NCI-H446 treated with DMSO at 0.1 percent for 48 hours (cell line): ENCODE measurements at regions not wholly inside any gene's neighbourhood (a gene's known extent, or its start where the extent isn't known, plus 50 kb on each side); places are given as distances from the start of the nearest gene placed in this dataset.

Experiments used
- DNase-seq: peaks from one replicate; lab custom pipeline; 2025; lab: John Stamatoyannopoulos, UW

GRCh38 chr2:6288791-6289190 is 576.9 kb downstream of the CMPK2 start:
- DNase-seq, result no peak

GRCh38 chr2:6290217-6291015 is 575.3 kb downstream of the CMPK2 start:
- DNase-seq, result no peak

GRCh38 chr2:6294791-6295190 is 570.9 kb downstream of the CMPK2 start:
- DNase-seq, result no peak

GRCh38 chr2:6297238-6297637 is 568.5 kb downstream of the CMPK2 start:
- DNase-seq, result no peak

GRCh38 chr2:6301426-6301825 is 564.3 kb downstream of the CMPK2 start:
- no peak for DNase-seq

DNA sequence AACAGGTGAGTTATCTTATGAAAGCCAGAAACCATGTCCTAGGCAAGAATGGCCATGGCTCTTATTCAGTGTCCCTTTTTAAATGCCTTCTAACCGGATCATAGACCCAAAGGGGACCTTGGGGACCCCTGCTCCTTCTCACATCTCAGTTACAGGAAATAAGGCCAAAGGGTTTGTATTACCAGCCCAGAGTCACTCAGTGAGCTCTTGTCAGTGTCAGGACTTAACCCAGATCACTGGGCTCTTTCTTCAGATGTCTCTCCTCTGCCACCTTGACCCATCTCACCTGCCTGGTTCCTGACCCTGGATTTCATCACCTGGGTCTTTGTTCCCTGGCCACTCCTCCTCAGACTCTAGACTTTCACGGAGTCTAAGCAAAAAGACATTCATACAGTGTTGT is 556.7 kb downstream of the CMPK2 start:
- DNase-seq, result no peak

DNA sequence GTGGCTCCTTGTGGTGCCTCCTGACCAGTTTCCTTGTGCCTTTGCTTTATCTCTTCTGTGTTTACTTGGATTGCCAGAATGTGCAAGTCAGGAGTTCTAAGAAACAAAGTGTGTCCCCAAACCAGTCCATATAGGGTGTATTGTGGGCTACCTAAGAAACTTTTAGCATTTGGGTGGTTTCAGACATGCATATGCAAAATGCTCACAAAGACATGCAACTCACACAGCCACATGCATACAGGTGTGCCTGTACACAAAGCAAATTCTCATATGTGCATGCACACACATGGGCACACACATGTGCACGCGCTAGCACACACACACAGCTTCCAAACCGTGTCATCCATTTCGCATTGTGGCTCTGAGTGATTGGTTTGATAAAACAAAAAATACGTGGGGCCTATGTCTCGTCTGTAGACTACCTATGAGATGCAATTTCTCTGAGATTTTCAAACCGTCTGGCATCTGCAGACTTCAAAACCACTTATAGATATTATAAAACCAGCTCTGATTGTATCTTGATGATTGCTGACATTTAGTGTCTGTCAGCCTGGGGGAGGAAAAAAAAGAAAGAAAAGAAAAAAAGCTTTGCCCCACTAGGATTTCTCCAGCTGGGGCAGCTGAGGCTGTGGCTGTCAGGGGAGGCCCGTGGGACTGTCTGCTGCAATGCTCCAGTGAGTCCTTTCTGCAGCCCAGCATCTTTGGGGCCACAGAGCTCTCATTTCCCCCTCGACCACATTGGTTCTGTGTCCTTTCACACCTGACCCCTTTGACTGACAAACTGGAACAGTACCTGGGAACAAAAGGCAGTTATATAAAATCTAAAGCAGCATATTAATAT is 556.1 kb downstream of the CMPK2 start:
- no peak for DNase-seq

DNA sequence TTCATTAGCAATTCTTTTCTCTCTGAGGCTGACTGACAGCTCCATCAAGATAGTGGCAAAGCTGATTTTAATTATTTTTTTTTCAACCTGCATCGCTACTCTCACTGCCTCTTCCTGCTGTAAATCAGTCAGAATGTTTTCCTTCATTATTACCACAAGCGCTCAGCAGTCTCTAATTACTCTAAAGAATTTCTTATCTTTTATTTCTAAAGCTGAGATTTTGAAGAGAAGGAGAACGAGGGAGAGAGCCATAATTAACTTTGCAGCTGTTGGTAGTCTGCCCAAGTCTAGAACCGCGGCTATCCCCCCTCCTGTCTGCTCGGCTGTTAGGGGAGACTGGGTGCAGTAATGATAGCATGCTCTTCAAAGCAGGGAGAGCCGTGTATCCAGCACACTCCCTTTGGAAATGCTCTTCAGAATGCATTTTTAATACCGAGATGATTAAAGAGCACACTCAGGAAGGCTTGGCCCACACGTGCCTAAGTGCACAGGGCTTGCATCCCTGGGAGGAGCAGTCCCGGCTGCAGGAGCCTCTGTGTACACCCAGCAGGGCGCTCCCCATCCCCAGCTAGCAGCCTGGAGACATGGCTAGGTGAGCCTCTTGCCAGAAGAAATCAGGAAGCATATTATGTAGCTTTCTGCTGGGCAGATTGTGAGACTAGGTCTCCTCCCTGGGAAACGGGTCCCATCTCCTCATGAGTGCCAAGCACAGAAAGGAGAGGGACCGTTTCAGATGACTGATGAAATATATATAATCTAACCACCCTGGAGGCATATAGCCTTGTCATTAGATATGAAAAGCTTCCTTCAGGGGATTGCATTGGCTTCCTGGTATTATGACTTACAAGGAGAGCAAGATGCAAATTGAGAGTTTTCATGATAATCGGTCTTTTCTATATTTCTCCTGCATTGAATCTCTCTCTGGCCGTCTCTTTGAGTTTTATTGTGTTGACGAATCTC is 555.2 kb downstream of the CMPK2 start:
- DNase-seq, result no peak

GRCh38 chr2:6312367-6312766 is 553.3 kb downstream of the CMPK2 start:
- DNase-seq, result no peak

GRCh38 chr2:6314218-6314960 is 551.3 kb downstream of the CMPK2 start:
- DNase-seq, result no peak

DNA sequence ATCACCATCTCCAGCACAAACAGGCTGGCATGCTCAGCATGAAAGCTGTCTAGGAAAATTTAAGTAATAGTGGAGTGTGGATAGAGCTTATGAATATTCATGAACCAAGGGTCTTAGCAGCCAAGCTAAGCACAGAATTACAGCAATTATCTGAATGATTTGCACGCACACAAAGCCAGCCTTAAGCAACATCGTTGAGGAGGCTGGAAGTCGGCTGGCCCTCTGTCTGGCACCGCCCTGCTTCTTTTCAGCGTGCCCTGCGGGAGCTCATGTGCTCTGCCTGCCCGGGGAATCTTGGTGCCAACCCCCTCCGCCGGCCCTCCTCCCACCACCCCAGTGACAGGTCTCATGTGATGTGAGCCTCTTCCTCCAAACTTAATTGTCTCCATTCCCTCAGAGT is 540.1 kb downstream of the CMPK2 start:
- DNase-seq, result no peak

GRCh38 chr2:6326958-6327357 is 538.7 kb downstream of the CMPK2 start:
- no peak for DNase-seq

- DNase-seq, result no peak
Measured at GRCh38 chr2:6336752-6337471, 528.8 kb downstream of the CMPK2 start.

- no peak for DNase-seq
Measured at GRCh38 chr2:6337472-6337820, 528.3 kb downstream of the CMPK2 start.

DNA sequence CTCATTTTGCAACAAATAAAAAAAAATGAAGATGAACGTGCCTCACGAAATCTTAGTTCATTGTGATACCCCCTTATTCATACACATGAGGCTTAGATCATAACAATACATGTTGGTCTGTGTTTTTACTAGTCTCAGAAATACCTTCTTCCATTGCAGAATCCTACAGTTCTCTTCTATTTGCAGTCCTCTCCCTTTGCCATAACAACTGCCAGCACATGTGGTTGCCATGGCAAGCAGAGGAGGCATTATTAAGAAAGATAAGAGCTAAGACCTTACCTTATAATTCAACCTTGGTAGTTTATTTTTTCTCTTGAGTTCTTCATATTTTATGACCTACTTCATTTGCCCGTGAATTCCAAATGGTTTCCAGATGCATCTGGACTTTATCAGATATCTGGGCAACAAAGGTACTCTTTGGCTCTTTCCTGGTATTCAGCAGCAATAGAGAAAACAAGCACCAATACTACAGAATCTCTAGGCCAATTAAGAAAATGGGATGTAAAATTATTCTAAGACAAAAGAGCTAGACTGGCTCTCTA is 524.0 kb downstream of the CMPK2 start:
- no peak for DNase-seq

GRCh38 chr2:6342273-6342920 is 523.3 kb downstream of the CMPK2 start:
- no peak for DNase-seq

DNA sequence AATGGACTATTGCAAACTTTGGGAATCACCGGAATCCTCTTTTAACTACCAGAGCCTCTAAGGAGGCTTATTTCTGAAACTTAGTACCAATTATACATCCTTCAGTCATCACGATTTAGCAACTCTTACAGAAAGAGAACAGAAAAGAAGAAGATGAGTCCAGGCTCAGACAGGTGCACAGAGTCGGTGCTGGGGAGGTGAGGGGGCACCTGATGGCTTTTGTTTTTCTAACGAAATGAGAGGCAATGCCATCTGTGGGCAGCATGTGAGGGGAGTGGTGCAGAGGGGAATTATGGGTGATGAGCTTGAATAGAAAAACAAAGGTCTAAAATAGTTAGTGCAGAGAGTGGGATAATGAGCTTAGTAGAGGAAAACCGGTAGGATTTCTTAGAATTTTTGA is 522.6 kb downstream of the CMPK2 start:
- no peak for DNase-seq

- no peak for DNase-seq
Measured at GRCh38 chr2:6352247-6352646, 513.5 kb downstream of the CMPK2 start.

DNA sequence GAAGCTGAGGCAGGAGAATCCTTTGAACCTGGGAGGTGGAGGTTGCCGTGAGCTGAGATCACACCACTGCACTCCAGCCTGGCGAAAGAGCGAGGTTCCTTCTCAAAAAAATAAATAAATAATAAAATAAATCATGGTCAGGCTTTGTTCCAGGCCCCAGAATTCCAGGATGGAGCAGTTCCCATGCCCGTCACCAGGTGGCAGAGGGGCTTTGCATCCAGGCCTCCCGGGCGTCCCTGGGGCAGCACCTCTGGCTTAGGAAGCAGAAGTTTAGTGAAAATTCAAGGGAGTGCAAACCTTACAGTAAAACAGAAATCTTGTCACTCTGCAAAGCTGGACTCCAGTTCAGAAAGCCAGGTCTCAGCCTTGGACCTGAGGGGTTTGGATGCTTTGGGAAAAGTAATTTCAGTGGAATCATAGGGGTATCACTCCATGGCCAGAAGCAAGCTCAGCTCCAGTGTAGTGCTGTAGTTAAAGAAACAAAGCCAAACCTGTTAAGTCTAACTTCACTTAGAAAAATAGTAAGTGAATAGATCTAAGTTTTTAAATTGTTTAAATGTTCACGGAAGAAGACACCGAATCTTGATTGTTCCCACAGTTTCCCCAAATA is 512.7 kb downstream of the CMPK2 start:
- peak; percentile 45 for DNase-seq

DNA sequence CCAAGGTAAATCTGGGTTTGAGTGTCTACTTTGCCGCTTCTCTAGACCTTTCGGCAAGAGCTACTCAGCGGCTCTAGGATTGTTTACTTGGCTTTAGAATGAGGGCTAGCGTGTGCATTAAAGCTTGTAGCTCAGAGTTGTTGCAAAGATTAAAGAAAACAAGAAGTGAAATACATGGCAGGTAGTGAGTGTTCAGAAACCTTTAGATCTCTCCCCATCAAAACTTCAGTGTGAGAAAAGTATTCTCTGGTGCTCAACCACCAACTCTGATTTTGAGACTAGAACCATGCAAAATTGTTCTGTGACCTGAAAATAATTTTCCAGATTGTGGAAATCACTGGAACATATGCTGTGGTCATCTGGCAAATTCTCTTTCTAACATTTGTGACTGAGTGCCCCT is 512.0 kb downstream of the CMPK2 start:
- DNase-seq, result no peak
